Loucy (cell line): ENCODE measurements at regions not wholly inside any gene's neighbourhood (a gene's known extent, or its start where the extent isn't known, plus 50 kb on each side); places are given as distances from the start of the nearest gene placed in this dataset.

Experiments
- EZH2phosphoT487 ChIP-seq: fragments of 200-600 bp; IDR thresholded peaks from 2 replicates; pipeline ENCODE4 v1.6.1; 2018; ENCODE audit warnings: antibody characterized with exemption, mild to moderate bottlenecking, moderate library complexity, borderline replicate concordance
- TF ChIP-seq, protein P1 (sequence below): fragments of 200-600 bp; sonication (generic); conservative IDR thresholded peaks from 2 replicates; pipeline ENCODE4 v1.5.1; 2014; ENCODE audit warnings: mild to moderate bottlenecking, antibody characterized with exemption, low read length

DNA sequence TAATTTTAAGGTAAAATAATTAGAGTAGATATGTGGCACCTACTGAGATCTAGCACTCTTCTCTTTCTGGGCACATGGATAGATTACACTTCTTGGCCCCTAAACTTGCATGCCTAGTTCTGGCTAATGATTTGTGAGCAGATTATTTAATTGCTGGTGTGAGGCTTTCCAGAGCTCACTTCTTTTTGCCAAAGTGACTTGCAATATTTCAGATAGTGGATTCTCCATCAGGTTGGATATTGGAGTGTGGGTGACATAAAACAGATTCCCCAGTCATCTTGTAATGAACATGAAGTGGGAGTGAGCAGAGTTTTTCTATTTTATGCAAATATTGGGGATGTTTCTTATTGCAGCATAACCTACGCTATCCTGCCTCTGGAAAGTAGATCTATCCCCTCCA lies 247.9 kb downstream of the KLF5 start:
- TF ChIP-seq, protein P1, sequence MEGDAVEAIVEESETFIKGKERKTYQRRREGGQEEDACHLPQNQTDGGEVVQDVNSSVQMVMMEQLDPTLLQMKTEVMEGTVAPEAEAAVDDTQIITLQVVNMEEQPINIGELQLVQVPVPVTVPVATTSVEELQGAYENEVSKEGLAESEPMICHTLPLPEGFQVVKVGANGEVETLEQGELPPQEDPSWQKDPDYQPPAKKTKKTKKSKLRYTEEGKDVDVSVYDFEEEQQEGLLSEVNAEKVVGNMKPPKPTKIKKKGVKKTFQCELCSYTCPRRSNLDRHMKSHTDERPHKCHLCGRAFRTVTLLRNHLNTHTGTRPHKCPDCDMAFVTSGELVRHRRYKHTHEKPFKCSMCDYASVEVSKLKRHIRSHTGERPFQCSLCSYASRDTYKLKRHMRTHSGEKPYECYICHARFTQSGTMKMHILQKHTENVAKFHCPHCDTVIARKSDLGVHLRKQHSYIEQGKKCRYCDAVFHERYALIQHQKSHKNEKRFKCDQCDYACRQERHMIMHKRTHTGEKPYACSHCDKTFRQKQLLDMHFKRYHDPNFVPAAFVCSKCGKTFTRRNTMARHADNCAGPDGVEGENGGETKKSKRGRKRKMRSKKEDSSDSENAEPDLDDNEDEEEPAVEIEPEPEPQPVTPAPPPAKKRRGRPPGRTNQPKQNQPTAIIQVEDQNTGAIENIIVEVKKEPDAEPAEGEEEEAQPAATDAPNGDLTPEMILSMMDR = no peak
- TF ChIP-seq EZH2phosphoT487 = no peak
